ENCODE measurements at regions not wholly inside any gene's neighbourhood (a gene's known extent, or its start where the extent isn't known, plus 50 kb on each side); places are given as distances from the start of the nearest gene placed in this dataset.

GRCh38 chr13:40130871-40131636 lies 475.6 kb downstream of the COG6 start:
- DNase-seq (ENCODE audit: low spot score in 2 of 2), result no peak
- no peak for ATAC-seq (replicated peaks; ENCODE audit: extremely low read depth, poor library complexity, severe bottlenecking)
- no peaks in the 10 kb centered on the region for H3K27me3 Mint-ChIP-seq
- peaks cover 9% of the 10 kb centered on the region for H3K4me1 Mint-ChIP-seq
- no peaks in the 10 kb centered on the region for H3K36me3 Mint-ChIP-seq (ENCODE audit: insufficient read depth)
- no peak overlapping the region for H3K4me3 Mint-ChIP-seq
- no peak overlapping the region for H3K27ac Mint-ChIP-seq (ENCODE audit: low read depth)
- H3K9me3 Mint-ChIP-seq, result no peaks in the 10 kb centered on the region

- Mint-ChIP-seq H3K36me3 (ENCODE audit: insufficient read depth) (no peaks in the 10 kb centered on the region), H3K4me3 (no peak overlapping the region), H3K27me3 (no peaks in the 10 kb centered on the region), H3K27ac (ENCODE audit: low read depth) (peak overlapping the region; percentile 54), H3K9me3 (no peaks in the 10 kb centered on the region), H3K4me1 (peaks cover 2% of the 10 kb centered on the region)
- no peak for DNase-seq (ENCODE audit: low spot score in 2 of 2)
- ATAC-seq (replicated peaks; ENCODE audit: extremely low read depth, poor library complexity, severe bottlenecking), result no peak
Measured at GRCh38 chr13:40132249-40132648, 476.8 kb downstream of the COG6 start.

- Mint-ChIP-seq H3K36me3 (ENCODE audit: insufficient read depth) (no peaks in the 10 kb centered on the region), H3K9me3 (no peaks in the 10 kb centered on the region), H3K4me3 (no peak overlapping the region), H3K27me3 (no peaks in the 10 kb centered on the region), H3K4me1 (no peaks in the 10 kb centered on the region), H3K27ac (ENCODE audit: low read depth) (no peak overlapping the region)
- no peak for DNase-seq (ENCODE audit: low spot score in 2 of 2)
- ATAC-seq (replicated peaks; ENCODE audit: extremely low read depth, poor library complexity, severe bottlenecking), result no peak
Measured at GRCh38 chr13:40136896-40137295, 481.4 kb downstream of the COG6 start.

- ATAC-seq (replicated peaks; ENCODE audit: extremely low read depth, poor library complexity, severe bottlenecking), result no peak
- Mint-ChIP-seq H3K27me3 (no peaks in the 10 kb centered on the region), H3K9me3 (no peaks in the 10 kb centered on the region), H3K27ac (ENCODE audit: low read depth) (no peak overlapping the region), H3K36me3 (ENCODE audit: insufficient read depth) (no peaks in the 10 kb centered on the region), H3K4me3 (no peak overlapping the region), H3K4me1 (no peaks in the 10 kb centered on the region)
- DNase-seq (ENCODE audit: low spot score in 2 of 2), result no peak
Measured at GRCh38 chr13:40137400-40137799, 481.9 kb downstream of the COG6 start.

- DNase-seq (ENCODE audit: low spot score in 2 of 2), result no peak
- Mint-ChIP-seq H3K4me1 (peaks cover 8% of the 10 kb centered on the region), H3K27me3 (no peaks in the 10 kb centered on the region), H3K27ac (ENCODE audit: low read depth) (no peak overlapping the region), H3K9me3 (no peaks in the 10 kb centered on the region), H3K36me3 (ENCODE audit: insufficient read depth) (no peaks in the 10 kb centered on the region), H3K4me3 (no peak overlapping the region)
- no peak for ATAC-seq (replicated peaks; ENCODE audit: extremely low read depth, poor library complexity, severe bottlenecking)
Measured at GRCh38 chr13:40139896-40140520, 484.5 kb downstream of the COG6 start.

- Mint-ChIP-seq H3K36me3 (ENCODE audit: insufficient read depth) (no peaks in the 10 kb centered on the region), H3K27ac (ENCODE audit: low read depth) (no peak overlapping the region), H3K9me3 (no peaks in the 10 kb centered on the region), H3K4me3 (no peak overlapping the region), H3K4me1 (peaks cover 22% of the 10 kb centered on the region), H3K27me3 (no peaks in the 10 kb centered on the region)
- DNase-seq (ENCODE audit: low spot score in 2 of 2) (no peak), ATAC-seq (replicated peaks; ENCODE audit: extremely low read depth, poor library complexity, severe bottlenecking) (no peak)
Measured at GRCh38 chr13:40141859-40142555, 486.5 kb downstream of the COG6 start.

GRCh38 chr13:40143106-40143505 lies 487.6 kb downstream of the COG6 start:
- no peaks in the 10 kb centered on the region for H3K36me3 Mint-ChIP-seq (ENCODE audit: insufficient read depth)
- DNase-seq (ENCODE audit: low spot score in 2 of 2) (no peak), ATAC-seq (replicated peaks; ENCODE audit: extremely low read depth, poor library complexity, severe bottlenecking) (no peak)
- H3K4me3 Mint-ChIP-seq, result no peak overlapping the region
- H3K4me1 Mint-ChIP-seq, result peaks cover 22% of the 10 kb centered on the region
- H3K9me3 Mint-ChIP-seq, result no peaks in the 10 kb centered on the region
- no peaks in the 10 kb centered on the region for H3K27me3 Mint-ChIP-seq
- no peak overlapping the region for H3K27ac Mint-ChIP-seq (ENCODE audit: low read depth)

GRCh38 chr13:40143559-40143958 lies 488.1 kb downstream of the COG6 start:
- Mint-ChIP-seq H3K27ac (ENCODE audit: low read depth) (no peak overlapping the region), H3K36me3 (ENCODE audit: insufficient read depth) (no peaks in the 10 kb centered on the region), H3K4me3 (no peak overlapping the region), H3K9me3 (no peaks in the 10 kb centered on the region), H3K27me3 (no peaks in the 10 kb centered on the region), H3K4me1 (peaks cover 26% of the 10 kb centered on the region)
- ATAC-seq (replicated peaks; ENCODE audit: extremely low read depth, poor library complexity, severe bottlenecking) (no peak), DNase-seq (ENCODE audit: low spot score in 2 of 2) (no peak)

- H3K9me3 Mint-ChIP-seq, result no peaks in the 10 kb centered on the region
- H3K36me3 Mint-ChIP-seq (ENCODE audit: insufficient read depth), result no peaks in the 10 kb centered on the region
- H3K4me3 Mint-ChIP-seq, result no peak overlapping the region
- DNase-seq (ENCODE audit: low spot score in 2 of 2) (no peak), ATAC-seq (replicated peaks; ENCODE audit: extremely low read depth, poor library complexity, severe bottlenecking) (no peak)
- H3K4me1 Mint-ChIP-seq, result peaks cover 32% of the 10 kb centered on the region
- H3K27me3 Mint-ChIP-seq, result no peaks in the 10 kb centered on the region
- no peak overlapping the region for H3K27ac Mint-ChIP-seq (ENCODE audit: low read depth)
Measured at GRCh38 chr13:40145139-40145538, 489.7 kb downstream of the COG6 start.

GRCh38 chr13:40146063-40146462 lies 490.6 kb downstream of the COG6 start:
- no peaks in the 10 kb centered on the region for H3K27me3 Mint-ChIP-seq
- H3K36me3 Mint-ChIP-seq (ENCODE audit: insufficient read depth), result no peaks in the 10 kb centered on the region
- no peaks in the 10 kb centered on the region for H3K9me3 Mint-ChIP-seq
- peaks cover 32% of the 10 kb centered on the region for H3K4me1 Mint-ChIP-seq
- no peak for ATAC-seq (replicated peaks; ENCODE audit: extremely low read depth, poor library complexity, severe bottlenecking)
- DNase-seq (ENCODE audit: low spot score in 2 of 2), result no peak
- H3K4me3 Mint-ChIP-seq, result no peak overlapping the region
- no peak overlapping the region for H3K27ac Mint-ChIP-seq (ENCODE audit: low read depth)

GRCh38 chr13:40146611-40147117 lies 491.2 kb downstream of the COG6 start:
- Mint-ChIP-seq H3K4me3 (no peak overlapping the region), H3K4me1 (peaks cover 34% of the 10 kb centered on the region), H3K36me3 (ENCODE audit: insufficient read depth) (no peaks in the 10 kb centered on the region), H3K27me3 (no peaks in the 10 kb centered on the region), H3K27ac (ENCODE audit: low read depth) (no peak overlapping the region), H3K9me3 (no peaks in the 10 kb centered on the region)
- no peak for ATAC-seq (replicated peaks; ENCODE audit: extremely low read depth, poor library complexity, severe bottlenecking)
- no peak for DNase-seq (ENCODE audit: low spot score in 2 of 2)

GRCh38 chr13:40148101-40148500 lies 492.6 kb downstream of the COG6 start:
- no peak for ATAC-seq (replicated peaks; ENCODE audit: extremely low read depth, poor library complexity, severe bottlenecking)
- H3K4me1 Mint-ChIP-seq, result peaks cover 37% of the 10 kb centered on the region
- no peaks in the 10 kb centered on the region for H3K9me3 Mint-ChIP-seq
- no peak for DNase-seq (ENCODE audit: low spot score in 2 of 2)
- no peak overlapping the region for H3K4me3 Mint-ChIP-seq
- H3K27me3 Mint-ChIP-seq, result no peaks in the 10 kb centered on the region
- no peak overlapping the region for H3K27ac Mint-ChIP-seq (ENCODE audit: low read depth)
- no peaks in the 10 kb centered on the region for H3K36me3 Mint-ChIP-seq (ENCODE audit: insufficient read depth)

GRCh38 chr13:40148742-40149141 lies 493.3 kb downstream of the COG6 start:
- Mint-ChIP-seq H3K36me3 (ENCODE audit: insufficient read depth) (no peaks in the 10 kb centered on the region), H3K4me3 (no peak overlapping the region), H3K27ac (ENCODE audit: low read depth) (no peak overlapping the region), H3K4me1 (peaks cover 31% of the 10 kb centered on the region), H3K9me3 (no peaks in the 10 kb centered on the region), H3K27me3 (no peaks in the 10 kb centered on the region)
- ATAC-seq (replicated peaks; ENCODE audit: extremely low read depth, poor library complexity, severe bottlenecking) (no peak), DNase-seq (ENCODE audit: low spot score in 2 of 2) (no peak)

All from central memory CD8-positive, alpha-beta T cell (primary cell).